Epithelial cell of esophagus (primary cell): ENCODE measurements at regions not wholly inside any gene's neighbourhood (a gene's known extent, or its start where the extent isn't known, plus 50 kb on each side); places are given as distances from the start of the nearest gene placed in this dataset.

Experiments
- DNase-seq: peaks from one replicate; pipeline ENCODE4 v3.0.0; 2010; ENCODE audit warnings: low read depth
- H3K4me3 ChIP-seq: 2 replicates; pipeline ENCODE4 v1.5.1; 2011; ENCODE audit warnings: mild to moderate bottlenecking, low read length, control low read depth
- TF ChIP-seq, protein P1 (sequence below): IDR thresholded peaks from 2 replicates; pipeline ENCODE4 v1.5.1; 2011; ENCODE audit warnings: low read depth, mild to moderate bottlenecking, low read length, control low read depth, inconsistent platforms; ENCODE audit not compliant: insufficient read depth; ENCODE audit errors: missing control alignments

DNA sequence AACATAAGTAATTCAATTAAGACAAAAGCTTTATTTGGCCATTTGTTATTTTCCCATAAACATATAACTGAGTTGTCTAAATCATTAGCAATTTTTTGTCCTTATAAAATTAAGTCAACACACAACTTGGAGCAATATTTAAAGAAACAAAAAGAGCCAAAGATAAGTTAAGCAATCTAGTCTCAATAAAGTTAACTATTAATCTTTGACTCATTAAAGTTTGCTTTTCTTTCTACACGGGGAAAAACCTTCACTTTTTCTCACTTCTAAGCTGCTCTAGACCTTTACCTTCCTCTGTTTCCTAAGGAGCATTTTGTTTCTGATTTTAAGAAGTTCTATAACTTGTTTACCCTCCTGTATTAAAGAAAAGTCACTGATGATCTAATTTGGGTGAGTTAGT is 867.1 kb upstream of the PHF14 start:
- DNase-seq, result no peak
- H3K4me3 ChIP-seq, result no peak overlapping the region
- TF ChIP-seq, protein P1, sequence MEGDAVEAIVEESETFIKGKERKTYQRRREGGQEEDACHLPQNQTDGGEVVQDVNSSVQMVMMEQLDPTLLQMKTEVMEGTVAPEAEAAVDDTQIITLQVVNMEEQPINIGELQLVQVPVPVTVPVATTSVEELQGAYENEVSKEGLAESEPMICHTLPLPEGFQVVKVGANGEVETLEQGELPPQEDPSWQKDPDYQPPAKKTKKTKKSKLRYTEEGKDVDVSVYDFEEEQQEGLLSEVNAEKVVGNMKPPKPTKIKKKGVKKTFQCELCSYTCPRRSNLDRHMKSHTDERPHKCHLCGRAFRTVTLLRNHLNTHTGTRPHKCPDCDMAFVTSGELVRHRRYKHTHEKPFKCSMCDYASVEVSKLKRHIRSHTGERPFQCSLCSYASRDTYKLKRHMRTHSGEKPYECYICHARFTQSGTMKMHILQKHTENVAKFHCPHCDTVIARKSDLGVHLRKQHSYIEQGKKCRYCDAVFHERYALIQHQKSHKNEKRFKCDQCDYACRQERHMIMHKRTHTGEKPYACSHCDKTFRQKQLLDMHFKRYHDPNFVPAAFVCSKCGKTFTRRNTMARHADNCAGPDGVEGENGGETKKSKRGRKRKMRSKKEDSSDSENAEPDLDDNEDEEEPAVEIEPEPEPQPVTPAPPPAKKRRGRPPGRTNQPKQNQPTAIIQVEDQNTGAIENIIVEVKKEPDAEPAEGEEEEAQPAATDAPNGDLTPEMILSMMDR, result no peak

DNA sequence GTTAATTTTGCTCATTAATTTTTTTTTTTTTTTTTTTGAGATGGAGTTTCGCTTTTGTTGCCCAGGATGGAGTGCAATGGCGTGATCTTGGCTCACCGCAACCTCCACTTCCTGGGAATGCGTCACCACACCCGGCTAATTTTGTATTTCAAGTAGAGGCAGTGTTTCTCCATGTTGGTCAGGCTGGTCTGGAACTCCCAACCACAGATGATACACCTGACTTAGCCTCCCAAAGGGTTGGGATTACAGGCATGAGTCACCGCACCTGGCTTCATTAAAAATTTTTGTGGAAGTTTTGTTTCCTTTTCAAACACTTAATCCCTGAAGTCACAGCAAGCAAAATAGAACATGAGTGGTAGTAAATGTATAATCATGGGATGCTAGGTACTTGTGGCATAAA is 857.2 kb upstream of the PHF14 start:
- DNase-seq, result peak; percentile 0
- TF ChIP-seq, protein P1, result no peak
- H3K4me3 ChIP-seq, result no peak overlapping the region

DNA sequence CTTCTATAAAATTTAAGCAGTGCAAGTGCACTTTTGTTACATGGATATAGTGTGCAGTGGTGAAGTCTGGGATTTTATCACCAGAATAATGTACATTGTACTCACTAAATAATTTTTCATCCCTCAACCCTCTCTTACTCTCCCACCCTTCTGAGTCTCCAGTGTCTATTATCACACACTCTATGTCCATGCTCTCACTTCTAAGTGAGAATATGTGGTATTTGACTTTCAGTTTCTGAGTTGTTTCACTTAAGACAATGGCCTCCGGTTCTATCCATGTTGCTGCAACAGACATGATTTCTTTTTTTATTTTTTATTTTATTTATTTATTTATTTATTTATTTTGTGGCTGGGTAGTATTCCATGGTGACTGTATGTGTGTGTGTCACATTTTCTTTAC is 855.9 kb upstream of the PHF14 start:
- no peak overlapping the region for H3K4me3 ChIP-seq
- DNase-seq, result no peak
- TF ChIP-seq, protein P1, result no peak

DNA sequence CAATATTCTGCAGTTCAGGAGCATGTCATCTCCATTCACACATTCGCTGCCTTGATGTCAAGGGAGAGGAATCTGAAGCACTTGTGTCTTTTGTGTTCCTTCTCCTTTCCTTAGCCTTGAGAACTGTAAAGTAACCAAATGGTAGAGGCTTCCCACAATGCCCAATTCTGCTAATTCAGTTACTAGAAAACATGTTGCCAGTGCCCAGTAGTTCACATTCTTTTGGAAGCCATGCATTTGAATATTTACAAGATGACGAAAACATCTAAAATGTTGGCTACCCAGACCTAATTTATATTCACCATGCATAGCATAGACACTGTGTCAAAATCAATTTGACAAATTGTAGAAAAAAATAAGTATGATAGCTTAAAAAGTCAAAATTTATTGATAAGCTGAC is 852.7 kb upstream of the PHF14 start:
- no peak for DNase-seq
- no peak overlapping the region for H3K4me3 ChIP-seq
- TF ChIP-seq, protein P1, result no peak

DNA sequence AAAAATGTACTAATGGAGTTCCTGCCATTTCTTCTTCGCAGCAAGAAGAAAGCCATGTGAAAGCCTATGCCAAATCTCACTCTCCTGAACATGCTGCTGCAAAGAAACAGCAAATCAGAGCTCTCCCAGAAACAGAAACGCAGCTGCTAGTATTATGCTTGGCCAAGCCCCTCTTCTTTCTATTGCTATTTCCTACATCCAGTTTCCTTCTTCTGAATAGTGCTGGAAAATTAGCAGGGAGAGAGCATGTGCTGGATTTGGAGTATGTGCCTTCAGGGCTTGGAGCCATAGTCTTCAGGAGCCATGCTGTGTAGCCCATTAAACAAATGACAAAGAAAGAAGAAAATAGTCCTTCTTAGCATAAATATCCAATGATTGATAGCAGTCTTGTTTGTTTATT is 852.0 kb upstream of the PHF14 start:
- no peak overlapping the region for H3K4me3 ChIP-seq
- TF ChIP-seq, protein P1, result no peak
- DNase-seq, result no peak

DNA sequence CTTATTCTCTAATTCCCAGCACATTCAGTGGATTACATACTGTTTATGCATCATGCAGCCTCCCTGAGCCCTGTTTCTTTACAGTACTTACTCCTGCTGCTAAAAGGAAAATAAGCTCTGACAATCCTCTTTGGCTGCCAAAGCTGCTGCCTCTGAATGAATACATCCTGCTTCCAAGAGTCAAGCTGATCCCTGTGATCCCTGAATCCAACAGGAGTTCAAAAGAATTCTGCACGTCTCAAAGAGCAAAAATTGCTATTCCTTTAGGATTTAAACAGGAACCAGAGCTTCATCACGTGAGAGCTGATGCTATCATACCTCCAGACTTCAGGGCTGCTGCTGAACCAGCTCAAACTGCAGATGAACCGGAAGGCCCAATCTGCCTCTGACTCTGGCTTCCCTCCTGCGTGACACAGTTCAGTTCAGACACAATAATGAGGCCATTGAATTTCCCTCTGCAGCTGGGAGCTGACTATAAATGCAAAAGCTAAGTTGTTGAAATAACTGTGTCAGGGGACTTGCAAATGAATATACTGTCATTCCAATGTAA is 851.0 kb upstream of the PHF14 start:
- no peak for DNase-seq
- H3K4me3 ChIP-seq, result no peak overlapping the region
- TF ChIP-seq, protein P1, result no peak

DNA sequence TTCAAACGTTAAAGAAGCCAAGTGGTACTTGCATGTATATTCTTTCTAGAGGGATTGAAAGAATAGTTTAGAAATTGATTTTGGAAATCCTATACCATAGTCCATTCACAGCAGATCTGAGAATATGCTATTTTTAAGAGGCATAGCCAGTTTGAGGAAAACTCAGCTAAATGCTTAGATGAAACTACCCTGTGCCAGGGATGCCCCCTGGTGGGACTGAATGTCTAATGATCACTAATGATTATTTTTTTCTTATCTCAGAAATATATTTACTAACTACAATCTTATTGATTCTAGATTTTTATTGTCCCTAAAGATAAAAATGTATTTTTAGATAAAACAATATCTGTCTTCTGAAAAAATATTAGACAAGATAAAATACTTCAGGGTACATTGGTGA is 844.9 kb upstream of the PHF14 start:
- no peak overlapping the region for H3K4me3 ChIP-seq
- no peak for DNase-seq
- TF ChIP-seq, protein P1, result peak; percentile 21
